ENCODE measurements at regions not wholly inside any gene's neighbourhood (a gene's known extent, or its start where the extent isn't known, plus 50 kb on each side); places are given as distances from the start of the nearest gene placed in this dataset.
A peak's percentile ranks its signal among the peaks of the same experiment; 100 is the strongest.

DNA sequence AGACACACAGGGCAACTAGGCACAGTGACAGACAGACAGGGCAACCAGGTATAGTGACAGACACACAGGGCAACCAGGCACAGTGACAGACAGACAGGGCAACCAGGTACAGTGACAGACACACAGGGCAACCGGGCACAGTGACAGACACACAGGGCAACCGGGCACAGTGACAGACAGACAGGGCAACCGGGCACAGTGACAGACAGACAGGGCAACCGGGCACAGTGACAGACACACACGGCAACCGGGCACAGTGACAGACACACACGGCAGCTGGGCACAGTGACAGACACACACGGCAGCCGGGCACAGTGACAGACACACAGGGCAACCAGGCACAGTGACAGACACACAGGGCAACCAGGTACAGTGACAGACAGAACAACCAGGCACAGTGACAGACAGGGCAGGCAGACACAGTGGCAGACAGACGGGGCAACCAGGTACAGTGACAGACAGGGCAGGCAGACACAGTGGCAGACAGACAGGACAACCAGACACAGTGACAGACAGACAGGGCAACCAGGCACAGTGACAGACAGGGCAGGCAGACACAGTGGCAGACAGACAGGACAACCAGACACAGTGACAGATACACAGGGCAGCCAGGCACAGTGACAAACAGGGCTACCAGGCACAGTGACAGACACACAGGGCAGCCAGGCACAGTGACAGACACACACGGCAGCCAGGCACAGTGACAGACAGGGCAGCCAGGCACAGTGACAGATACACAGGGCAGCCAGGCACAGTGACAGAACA is 64.7 kb upstream of the RAB6C start:
- POLR2A ChIA-PET = no interaction called here
- Histone ChIP-seq H3K4me1 (ENCODE audit: insufficient read depth, low read length) (no peaks in the 10 kb centered on the region), H3K36me3 (replicated peaks in 1 of 2; ENCODE audit: control insufficient read depth in 1 of 2, insufficient read depth in 2 of 2, low read length in 2 of 2) (no peaks in the 10 kb centered on the region), H3K9me3 (ENCODE audit: low read length) (peaks cover 22% of the 10 kb centered on the region), H3K9ac (ENCODE audit: insufficient read depth, low read depth, low read length) (no peak overlapping the region), H3K4me2 (ENCODE audit: low read depth, low read length) (no peak overlapping the region), H3K27ac (ENCODE audit: extremely low read length, insufficient read depth, low read length) (no peak overlapping the region), H3K79me2 (ENCODE audit: insufficient read depth, low read length) (no peaks in the 10 kb centered on the region), H4K20me1 (ENCODE audit: insufficient read depth, low read length) (no peaks in the 10 kb centered on the region), H3K27me3 (ENCODE audit: control insufficient read depth in 1 of 2, insufficient read depth in 2 of 2, low read length in 2 of 2) (peaks cover under 1 to 51% of the 10 kb centered on the region in 2 experiments; a peak in 3 of 5 replicates), H2AFZ (ENCODE audit: low read length) (no peak overlapping the region), H3K4me3 (replicated peaks in 1 of 3; ENCODE audit: insufficient read depth in 1 of 3, low read depth in 2 of 3, low read length in 3 of 3) (no peak overlapping the region)
- no peak for DNase-seq (ENCODE audit: low spot score)
- in situ Hi-C loops (cut with HindIII; ENCODE audit: extremely low pct_ligation_motif_present, low pct_unique_long_range_greater_than_20kb) = no loop called here
- intact Hi-C loops (cut with micrococcal nuclease; ENCODE audit: unreplicated experiment) = no loop called here
- no peak for FAIRE-seq
- 11% methylated on average over 8 of the region's 11 CpGs for WGBS (ENCODE audit: low lambda C conversion rate)
- no TSS peak for BruUV-seq (replicated peaks)
- ATAC-seq = no peak
- CTCF ChIA-PET (ENCODE audit: low intra/inter-chr PET ratio, low total read pairs) = no interaction called here
- TF ChIP-seq, protein P1, sequence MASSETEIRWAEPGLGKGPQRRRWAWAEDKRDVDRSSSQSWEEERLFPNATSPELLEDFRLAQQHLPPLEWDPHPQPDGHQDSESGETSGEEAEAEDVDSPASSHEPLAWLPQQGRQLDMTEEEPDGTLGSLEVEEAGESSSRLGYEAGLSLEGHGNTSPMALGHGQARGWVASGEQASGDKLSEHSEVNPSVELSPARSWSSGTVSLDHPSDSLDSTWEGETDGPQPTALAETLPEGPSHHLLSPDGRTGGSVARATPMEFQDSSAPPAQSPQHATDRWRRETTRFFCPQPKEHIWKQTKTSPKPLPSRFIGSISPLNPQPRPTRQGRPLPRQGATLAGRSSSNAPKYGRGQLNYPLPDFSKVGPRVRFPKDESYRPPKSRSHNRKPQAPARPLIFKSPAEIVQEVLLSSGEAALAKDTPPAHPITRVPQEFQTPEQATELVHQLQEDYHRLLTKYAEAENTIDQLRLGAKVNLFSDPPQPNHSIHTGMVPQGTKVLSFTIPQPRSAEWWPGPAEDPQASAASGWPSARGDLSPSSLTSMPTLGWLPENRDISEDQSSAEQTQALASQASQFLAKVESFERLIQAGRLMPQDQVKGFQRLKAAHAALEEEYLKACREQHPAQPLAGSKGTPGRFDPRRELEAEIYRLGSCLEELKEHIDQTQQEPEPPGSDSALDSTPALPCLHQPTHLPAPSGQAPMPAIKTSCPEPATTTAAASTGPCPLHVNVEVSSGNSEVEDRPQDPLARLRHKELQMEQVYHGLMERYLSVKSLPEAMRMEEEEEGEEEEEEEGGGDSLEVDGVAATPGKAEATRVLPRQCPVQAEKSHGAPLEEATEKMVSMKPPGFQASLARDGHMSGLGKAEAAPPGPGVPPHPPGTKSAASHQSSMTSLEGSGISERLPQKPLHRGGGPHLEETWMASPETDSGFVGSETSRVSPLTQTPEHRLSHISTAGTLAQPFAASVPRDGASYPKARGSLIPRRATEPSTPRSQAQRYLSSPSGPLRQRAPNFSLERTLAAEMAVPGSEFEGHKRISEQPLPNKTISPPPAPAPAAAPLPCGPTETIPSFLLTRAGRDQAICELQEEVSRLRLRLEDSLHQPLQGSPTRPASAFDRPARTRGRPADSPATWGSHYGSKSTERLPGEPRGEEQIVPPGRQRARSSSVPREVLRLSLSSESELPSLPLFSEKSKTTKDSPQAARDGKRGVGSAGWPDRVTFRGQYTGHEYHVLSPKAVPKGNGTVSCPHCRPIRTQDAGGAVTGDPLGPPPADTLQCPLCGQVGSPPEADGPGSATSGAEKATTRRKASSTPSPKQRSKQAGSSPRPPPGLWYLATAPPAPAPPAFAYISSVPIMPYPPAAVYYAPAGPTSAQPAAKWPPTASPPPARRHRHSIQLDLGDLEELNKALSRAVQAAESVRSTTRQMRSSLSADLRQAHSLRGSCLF (CRISPR knock-in tag; IDR thresholded peaks at IDR 0.05; ENCODE audit: borderline replicate concordance) = no peak
- 0 out of 2 replicates have a peak, but pooled peaks have one; percentile 13 for TF ChIP-seq ZNF687 (CRISPR knock-in tag; IDR thresholded peaks at IDR 0.05)
- no peak for TF ChIP-seq SKIL (CRISPR knock-in tag; IDR thresholded peaks at IDR 0.05; ENCODE audit: borderline replicate concordance)
